Natural killer cell (primary cell): ENCODE measurements at regions not wholly inside any gene's neighbourhood (a gene's known extent, or its start where the extent isn't known, plus 50 kb on each side); places are given as distances from the start of the nearest gene placed in this dataset.
"Not testable (repeated sequence)": the region's sequence is repeated elsewhere in the genome, so short reads cannot be mapped to it uniquely, and the experiment has no call there.

Source experiments
- ATAC-seq, 3 donors: fragments of 150-1000 bp in 2 of 3; fragments of 200-7000 bp in 1 of 3; cut with Tn5 transposase; 1 replicate in 1 of 3; 2 replicates in 2 of 3; pipeline ENCODE4 v1.10.0; 2021; ENCODE audit warnings: mild to moderate bottlenecking in 2 of 3, moderate library complexity in 2 of 3
- DNase-seq, 2 donors: peaks; one replicate each; pipeline versions ENCODE4 v3.0.0 to v3.0.0-alpha.2; 2013 to 2021; ENCODE audit warnings: mixed read lengths in 1 of 2
- H3K27ac ChIP-seq: one replicate; pipeline ENCODE4 v1.5.1; 2013; ENCODE audit warnings: mild to moderate bottlenecking, low read length
- H3K27me3 ChIP-seq: one replicate; pipeline ENCODE4 v1.6.1; 2013; ENCODE audit warnings: low read length; ENCODE audit not compliant: control insufficient read depth, insufficient read depth
- H3K36me3 ChIP-seq: one replicate; pipeline ENCODE4 v1.6.1; 2013; ENCODE audit warnings: low read length; ENCODE audit not compliant: control insufficient read depth, insufficient read depth
- H3K4me1 ChIP-seq: one replicate; pipeline ENCODE4 v1.6.1; 2013; ENCODE audit warnings: low read length; ENCODE audit not compliant: control insufficient read depth, insufficient read depth
- H3K4me3 ChIP-seq: one replicate; pipeline ENCODE4 v1.5.1; 2013; ENCODE audit warnings: low read length
- H3K9me3 ChIP-seq: one replicate; pipeline ENCODE4 v1.6.1; 2013; ENCODE audit warnings: low read length; ENCODE audit not compliant: control insufficient read depth, insufficient read depth
- H3K27ac Mint-ChIP-seq, 2 donors: one replicate each; pipeline ENCODE4 v1.8.0; 2022; ENCODE audit warnings: mild to moderate bottlenecking in 2 of 2, mixed read lengths in 2 of 2, moderate library complexity in 1 of 2
- H3K27me3 Mint-ChIP-seq, 2 donors: one replicate each; pipeline ENCODE4 v1.8.0; 2022; ENCODE audit warnings: low read depth in 2 of 2, mixed read lengths in 2 of 2
- H3K36me3 Mint-ChIP-seq: one replicate; pipeline ENCODE4 v1.8.0; 2022; ENCODE audit warnings: mixed read lengths
- H3K4me1 Mint-ChIP-seq, 2 donors: one replicate each; pipeline ENCODE4 v1.8.0; 2022; ENCODE audit warnings: mixed read lengths in 2 of 2
- H3K4me3 Mint-ChIP-seq: one replicate; pipeline ENCODE4 v1.8.0; 2022; ENCODE audit warnings: mild to moderate bottlenecking, moderate library complexity, mixed read lengths
- H3K9me3 Mint-ChIP-seq, 2 donors: one replicate each; pipeline ENCODE4 v1.8.0; 2022; ENCODE audit warnings: mixed read lengths in 2 of 2
- CTCF ChIP-seq: fragments of 200-600 bp; IDR thresholded peaks from one replicate; pipeline ENCODE4 v1.8.0; 2022; ENCODE audit warnings: antibody characterized with exemption
- WGBS: methylation state at CpG from one replicate; pipeline ENCODE4 v1.1.7; 2013; ENCODE audit warnings: missing lambda C conversion rate; ENCODE audit not compliant: insufficient coverage; 5-methylcytosine and 5-hydroxymethylcytosine counted together
- intact Hi-C: fragments of 100-400 bp; cut with micrococcal nuclease; formaldehyde crosslinking; loops from one replicate; pipeline ENCODE4 v1.14.2; 2022

DNA sequence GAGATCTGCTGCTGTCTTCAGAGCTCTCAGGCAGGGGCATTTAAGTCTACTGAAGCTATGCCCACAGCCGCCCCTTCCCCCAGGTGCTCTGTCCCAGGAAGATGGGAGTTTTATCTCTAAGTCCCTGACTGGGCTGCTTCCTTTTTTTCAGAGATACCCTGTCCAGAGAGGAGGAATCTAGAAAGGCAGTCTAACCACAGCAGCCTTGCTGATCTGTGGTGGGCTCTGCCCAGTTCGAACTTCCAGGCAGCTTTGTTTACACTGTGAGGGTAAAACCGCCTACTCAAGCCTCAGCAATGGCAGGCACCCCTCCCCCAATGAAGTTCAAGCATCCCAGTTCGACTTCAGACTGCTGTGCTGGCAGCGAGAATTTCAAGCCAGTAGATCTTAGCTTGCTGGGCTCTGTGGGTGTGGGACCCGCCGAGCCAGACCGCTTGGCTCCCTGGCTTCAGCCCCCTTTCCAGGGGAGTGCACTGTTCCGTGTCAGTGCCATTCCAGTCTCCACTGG is 1639.9 kb upstream of the ADGRL3 start:
- DNase-seq, H3K4me1 ChIP-seq, H3K36me3 Mint-ChIP-seq, H3K27ac ChIP-seq, H3K4me3 Mint-ChIP-seq, H3K27me3 Mint-ChIP-seq, H3K36me3 ChIP-seq, H3K4me3 ChIP-seq, H3K4me1 Mint-ChIP-seq, ATAC-seq, H3K27ac Mint-ChIP-seq, intact Hi-C loops, H3K9me3 ChIP-seq, H3K27me3 ChIP-seq: not testable (repeated sequence)
- peaks cover 11 to 17% of the 10 kb centered on the region in 2 donors for H3K9me3 Mint-ChIP-seq
- WGBS = 24% methylated on average over 9 of the region's 9 CpGs

DNA sequence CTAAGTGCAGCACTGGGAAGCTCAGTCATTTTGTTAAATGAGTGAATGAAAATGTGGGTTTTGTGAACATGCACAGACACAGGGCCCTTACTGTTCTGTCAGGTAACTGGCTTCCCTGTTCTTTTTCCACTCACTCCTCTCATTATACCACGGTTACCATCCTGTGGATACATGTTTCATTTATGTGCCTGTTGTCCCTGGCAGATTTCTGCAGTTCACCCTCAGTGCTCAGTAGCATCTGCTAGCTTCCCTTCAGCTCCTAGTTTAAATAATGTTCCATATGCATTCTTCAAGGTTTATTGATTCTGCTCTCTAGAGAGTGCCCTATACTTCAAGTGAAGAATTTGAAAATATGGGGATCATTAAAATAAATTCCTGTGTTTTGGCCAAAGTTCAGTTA is 1634.3 kb upstream of the ADGRL3 start:
- Mint-ChIP-seq H3K27me3 (no peaks in the 10 kb centered on the region), H3K27ac (no peak overlapping the region), H3K9me3 (peaks cover 4 to 5% of the 10 kb centered on the region in 2 donors), H3K4me1 (no peaks in the 10 kb centered on the region), H3K36me3 (no peaks in the 10 kb centered on the region), H3K4me3 (no peak overlapping the region)
- Histone ChIP-seq H3K27me3 (no peaks in the 10 kb centered on the region), H3K9me3 (no peaks in the 10 kb centered on the region), H3K4me1 (no peaks in the 10 kb centered on the region), H3K4me3 (no peak overlapping the region), H3K27ac (no peak overlapping the region), H3K36me3 (no peaks in the 10 kb centered on the region)
- no peak for TF ChIP-seq CTCF
- 84% methylated on average over 1 of the region's 1 CpG for WGBS
- intact Hi-C loops = no loop called here
- DNase-seq = no peak
- no peak for ATAC-seq

- H3K27ac ChIP-seq = no peak overlapping the region
- no peak for DNase-seq
- H3K9me3 Mint-ChIP-seq = peaks cover 5 to 6% of the 10 kb centered on the region in 2 donors
Measured at GRCh38 chr4:59570860-59571476, 1629.2 kb upstream of the ADGRL3 start.

More at GRCh38 chr4:59570860-59571476, 1629.2 kb upstream of the ADGRL3 start:
- Mint-ChIP-seq H3K36me3 (no peaks in the 10 kb centered on the region), H3K27me3 (no peaks in the 10 kb centered on the region), H3K4me3 (no peak overlapping the region), H3K4me1 (no peaks in the 10 kb centered on the region), H3K27ac (no peak overlapping the region)
- no peak for TF ChIP-seq CTCF
- Histone ChIP-seq H3K4me1 (no peaks in the 10 kb centered on the region), H3K9me3 (no peaks in the 10 kb centered on the region), H3K4me3 (no peak overlapping the region), H3K27me3 (no peaks in the 10 kb centered on the region), H3K36me3 (no peaks in the 10 kb centered on the region)
- no CpG with 5 or more reads among the region's 2 CpGs for WGBS
- no peak for ATAC-seq
- intact Hi-C loops = no loop called here
